NCI-H2081 (cell line): ENCODE measurements at regions not wholly inside any gene's neighbourhood (a gene's known extent, or its start where the extent isn't known, plus 50 kb on each side); places are given as distances from the start of the nearest gene placed in this dataset.
"Not testable (repeated sequence)": the region's sequence is repeated elsewhere in the genome, so short reads cannot be mapped to it uniquely, and the experiment has no call there.

Experiments used
- DNase-seq, 2 experiments: peaks; one replicate each; lab custom pipeline; 2025; lab: John Stamatoyannopoulos, UW

- no peak for DNase-seq
These were observed 783.9 kb downstream of the TSN start for GRCh38 chr2:122539311-122539710.

GRCh38 chr2:122539920-122540319 is 784.5 kb downstream of the TSN start:
- no peak for DNase-seq

- no peak for DNase-seq
These were observed 786.8 kb downstream of the TSN start for GRCh38 chr2:122542236-122542635.

- no peak for DNase-seq
These were observed 787.2 kb downstream of the TSN start for GRCh38 chr2:122542646-122543045.

DNA sequence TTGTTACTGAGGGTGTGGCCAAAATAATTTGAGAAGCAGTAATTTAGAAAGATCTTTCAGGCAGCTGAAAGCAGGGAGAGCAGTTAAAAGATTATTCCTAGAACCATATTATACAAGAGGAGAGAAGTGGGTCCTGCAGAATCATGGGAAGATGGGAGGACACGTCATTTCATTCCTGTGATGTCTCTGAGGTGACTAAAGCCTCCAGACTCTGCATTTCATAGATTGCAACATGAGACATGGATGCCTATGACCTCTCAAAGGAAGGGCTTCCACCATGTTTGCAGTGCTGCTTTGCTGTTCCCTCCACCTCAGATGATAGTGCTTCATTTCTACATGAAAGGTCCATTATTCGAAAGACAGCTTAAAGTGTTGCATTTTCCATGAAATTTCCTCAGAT is 788.4 kb downstream of the TSN start:
- DNase-seq = no peak

- DNase-seq = no peak
These were observed 790.4 kb downstream of the TSN start for GRCh38 chr2:122545821-122546220.

DNA sequence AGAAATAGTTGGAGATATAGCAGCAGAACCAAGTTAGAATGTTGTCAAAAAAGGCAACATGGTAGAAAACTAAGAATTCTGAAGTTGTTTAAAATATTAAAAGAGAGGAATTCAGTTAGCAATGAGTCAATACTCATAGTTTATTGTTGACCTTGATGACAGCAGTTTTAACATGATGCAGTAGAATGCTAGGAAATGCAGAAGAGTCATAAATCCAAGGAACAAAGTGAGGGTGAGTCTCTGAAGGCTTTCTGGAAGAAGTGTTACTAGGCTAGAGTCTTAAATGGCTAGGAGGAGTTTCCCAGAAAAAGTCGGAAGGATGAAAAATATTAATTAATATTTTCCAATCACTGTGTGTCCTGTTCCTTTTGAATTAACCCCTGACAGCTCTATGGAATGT is 807.3 kb downstream of the TSN start:
- no peak for DNase-seq

DNA sequence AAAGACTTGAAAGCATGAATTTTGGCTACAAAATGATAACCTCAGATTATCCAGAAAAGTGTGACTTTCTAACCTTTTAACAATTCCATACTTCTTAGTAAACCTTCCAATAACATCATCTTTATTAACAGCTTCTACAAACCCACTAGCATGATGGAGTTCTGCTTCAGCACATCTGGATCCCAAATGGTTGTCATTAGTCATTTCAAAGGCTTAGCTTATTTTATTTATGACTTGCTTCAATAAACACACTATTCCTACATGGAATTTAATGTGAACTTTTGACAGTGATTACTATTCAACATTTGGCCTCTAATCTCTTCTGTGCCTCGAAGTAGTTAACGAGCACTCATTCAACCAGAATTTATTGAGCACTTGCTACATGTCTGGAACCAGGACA is 808.3 kb downstream of the TSN start:
- no peak for DNase-seq

DNA sequence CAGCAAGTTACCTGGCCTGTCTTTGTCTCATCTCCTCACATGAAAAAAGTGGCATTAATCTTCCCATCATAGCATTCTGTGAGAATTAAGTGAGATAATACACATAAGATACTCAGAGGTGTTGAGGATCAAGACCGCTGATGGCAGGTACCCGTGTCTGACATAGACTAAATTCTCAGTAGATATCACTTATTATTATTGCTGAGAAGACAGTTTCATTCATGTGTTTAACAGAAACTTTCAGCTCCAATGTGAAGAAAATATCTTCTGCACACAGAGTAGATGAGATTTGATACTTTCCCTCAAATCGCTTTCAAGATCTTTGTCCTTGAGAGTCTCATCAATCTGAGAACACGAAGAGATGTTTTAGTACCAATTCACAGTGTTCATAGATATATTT is 809.4 kb downstream of the TSN start:
- no peak for DNase-seq

- no peak for DNase-seq
These were observed 809.9 kb downstream of the TSN start for GRCh38 chr2:122565364-122565763.

- DNase-seq = no peak
These were observed 815.2 kb downstream of the TSN start for GRCh38 chr2:122570641-122571040.

DNA sequence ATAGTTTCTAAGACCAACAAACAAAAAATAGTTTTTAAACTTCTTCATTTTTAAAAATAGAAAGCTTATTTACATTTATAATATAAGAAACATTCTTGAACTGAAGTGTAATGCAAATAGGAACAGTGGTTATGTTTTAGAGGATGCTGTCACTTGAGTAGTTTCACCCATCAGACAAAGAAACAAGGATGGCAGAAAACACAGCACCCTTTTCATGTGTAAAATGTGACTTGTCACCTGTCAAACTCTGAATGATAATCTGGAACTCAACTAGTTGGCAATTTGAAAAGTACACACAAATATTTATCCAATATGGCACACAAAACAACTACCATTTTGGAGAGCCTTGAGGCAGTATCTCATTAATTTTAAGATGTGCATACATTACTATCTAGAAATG is 816.0 kb downstream of the TSN start:
- DNase-seq = not testable (repeated sequence)

GRCh38 chr2:122575076-122575475 is 819.6 kb downstream of the TSN start:
- no peak for DNase-seq

GRCh38 chr2:122583159-122583917 is 827.9 kb downstream of the TSN start:
- DNase-seq = no peak

- no peak for DNase-seq
These were observed 835.1 kb downstream of the TSN start for GRCh38 chr2:122590524-122590923.

- DNase-seq = no peak
These were observed 839.6 kb downstream of the TSN start for GRCh38 chr2:122595065-122595464.

GRCh38 chr2:122596598-122596997 is 841.1 kb downstream of the TSN start:
- DNase-seq = no peak

- no peak for DNase-seq
These were observed 843.3 kb downstream of the TSN start for GRCh38 chr2:122598784-122599183.

- no peak for DNase-seq
These were observed 855.6 kb downstream of the TSN start for GRCh38 chr2:122610948-122611609.

DNA sequence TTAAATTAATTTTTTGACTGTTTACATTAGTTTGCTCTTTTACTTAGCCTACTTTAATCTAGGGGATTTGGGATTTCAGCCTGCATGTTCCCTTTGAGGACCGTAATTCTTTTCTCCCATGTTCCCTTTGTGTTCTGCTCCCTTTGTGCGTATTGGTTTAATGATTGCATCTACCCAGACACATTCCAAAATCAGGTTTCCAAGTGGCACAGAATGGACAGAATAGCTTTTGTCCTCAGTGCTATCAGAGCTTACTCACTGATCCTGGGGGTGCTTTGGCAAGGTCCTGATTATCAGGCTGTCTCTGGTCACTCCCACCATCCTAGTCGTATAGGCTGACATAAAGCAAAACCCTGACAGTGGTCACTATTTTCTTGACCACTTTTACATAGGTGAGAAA is 867.5 kb downstream of the TSN start:
- DNase-seq = no peak

DNA sequence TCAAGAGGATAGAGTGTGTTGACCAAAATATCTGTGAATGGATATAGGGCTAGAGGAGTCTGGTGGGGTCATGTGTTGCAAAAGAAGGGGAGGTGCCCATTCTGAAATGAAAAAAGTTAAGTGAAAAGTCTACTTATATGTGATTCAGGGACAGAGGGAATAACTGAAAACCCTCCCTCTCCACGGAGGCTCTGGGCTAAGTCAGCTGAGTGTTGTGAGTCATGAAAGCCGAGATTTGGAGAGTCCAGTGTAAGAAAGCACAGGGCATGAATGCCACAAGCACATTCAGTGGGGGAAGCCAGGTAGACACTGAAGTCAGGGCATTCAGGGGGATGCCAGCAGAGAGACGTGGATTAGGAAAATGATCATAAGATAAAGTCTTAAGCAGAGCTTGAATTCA is 871.9 kb downstream of the TSN start:
- no peak for DNase-seq

- no peak for DNase-seq
These were observed 878.8 kb downstream of the TSN start for GRCh38 chr2:122634256-122634655.

- DNase-seq = no peak
These were observed 879.5 kb downstream of the TSN start for GRCh38 chr2:122634920-122635319.

GRCh38 chr2:122635686-122636085 is 880.2 kb downstream of the TSN start:
- DNase-seq = no peak
